ENCODE measurements at regions not wholly inside any gene's neighbourhood (a gene's known extent, or its start where the extent isn't known, plus 50 kb on each side); places are given as distances from the start of the nearest gene placed in this dataset.

DNA sequence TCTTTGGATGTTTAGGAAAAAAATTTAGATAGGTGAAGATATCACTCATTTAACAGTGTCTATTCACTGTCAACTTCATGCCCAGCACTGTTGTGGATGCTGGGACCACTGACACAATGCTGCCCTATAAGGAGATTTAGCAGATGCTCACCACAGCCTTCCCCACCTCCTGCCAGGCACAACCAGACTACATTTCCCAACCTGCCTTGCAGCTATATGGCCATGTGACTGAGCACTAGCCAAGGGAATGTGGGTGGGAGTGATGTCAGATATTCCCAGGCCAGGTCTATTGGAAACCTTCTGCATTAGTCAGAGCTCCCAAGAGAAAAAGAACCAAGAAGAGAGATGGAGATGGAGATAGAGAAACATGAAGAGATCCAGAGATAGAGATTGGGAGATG lies 302.6 kb upstream of the TAS2R1 start:
- no peaks in the 10 kb centered on the region for H3K4me1 ChIP-seq (ENCODE audit: control insufficient read depth in 5 of 5, insufficient read depth in 5 of 5, low read length in 5 of 5)
- H3K36me3 ChIP-seq (ENCODE audit: control insufficient read depth in 4 of 4, insufficient read depth in 4 of 4, low read length in 4 of 4), result no peaks in the 10 kb centered on the region
- ATAC-seq (ENCODE audit: insufficient read depth, low FRiP score) (no peak), DNase-seq (no peak)
- no peak overlapping the region for H3K4me3 ChIP-seq
- no peaks in the 10 kb centered on the region for H3K27me3 ChIP-seq (ENCODE audit: control insufficient read depth in 3 of 3, insufficient read depth in 3 of 3, low read length in 2 of 3)
- no peak overlapping the region for H3K9ac ChIP-seq (ENCODE audit: insufficient read depth in 1 of 2, low read length in 2 of 2)
- H3K9me3 ChIP-seq (ENCODE audit: control insufficient read depth in 4 of 4, insufficient read depth in 3 of 4, low read length in 3 of 4), result peaks cover 0 to 4% (median 0%) of the 10 kb centered on the region in 4 donors
- TF ChIP-seq, protein P1, sequence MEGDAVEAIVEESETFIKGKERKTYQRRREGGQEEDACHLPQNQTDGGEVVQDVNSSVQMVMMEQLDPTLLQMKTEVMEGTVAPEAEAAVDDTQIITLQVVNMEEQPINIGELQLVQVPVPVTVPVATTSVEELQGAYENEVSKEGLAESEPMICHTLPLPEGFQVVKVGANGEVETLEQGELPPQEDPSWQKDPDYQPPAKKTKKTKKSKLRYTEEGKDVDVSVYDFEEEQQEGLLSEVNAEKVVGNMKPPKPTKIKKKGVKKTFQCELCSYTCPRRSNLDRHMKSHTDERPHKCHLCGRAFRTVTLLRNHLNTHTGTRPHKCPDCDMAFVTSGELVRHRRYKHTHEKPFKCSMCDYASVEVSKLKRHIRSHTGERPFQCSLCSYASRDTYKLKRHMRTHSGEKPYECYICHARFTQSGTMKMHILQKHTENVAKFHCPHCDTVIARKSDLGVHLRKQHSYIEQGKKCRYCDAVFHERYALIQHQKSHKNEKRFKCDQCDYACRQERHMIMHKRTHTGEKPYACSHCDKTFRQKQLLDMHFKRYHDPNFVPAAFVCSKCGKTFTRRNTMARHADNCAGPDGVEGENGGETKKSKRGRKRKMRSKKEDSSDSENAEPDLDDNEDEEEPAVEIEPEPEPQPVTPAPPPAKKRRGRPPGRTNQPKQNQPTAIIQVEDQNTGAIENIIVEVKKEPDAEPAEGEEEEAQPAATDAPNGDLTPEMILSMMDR (IDR thresholded peaks at IDR 0.05; ENCODE audit: control extremely low read depth, extremely low read depth), result no peak
- no peak overlapping the region for H3K27ac ChIP-seq (ENCODE audit: low read depth in 1 of 2, low read length in 1 of 2)

DNA sequence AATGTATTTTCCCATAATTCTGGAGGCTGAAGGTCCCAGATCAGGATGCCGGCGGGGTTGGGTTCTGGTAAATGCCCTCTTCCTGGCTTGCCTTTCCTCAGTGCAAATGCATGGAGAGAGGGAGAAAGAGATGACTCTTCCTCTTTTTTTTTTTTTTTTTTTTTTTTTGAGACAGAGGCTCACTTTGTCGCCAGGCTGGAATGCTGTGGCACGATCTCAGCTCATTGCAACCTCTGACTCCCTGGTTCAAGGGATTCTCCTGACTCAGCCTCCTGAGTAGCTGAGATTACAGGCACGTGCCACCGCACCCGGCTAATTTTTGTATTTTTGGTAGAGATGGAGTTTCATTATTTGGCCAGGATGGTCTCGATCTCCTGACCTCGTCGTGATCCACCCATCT lies 300.0 kb upstream of the TAS2R1 start:
- Histone ChIP-seq H3K27me3 (ENCODE audit: control insufficient read depth in 3 of 3, insufficient read depth in 3 of 3, low read length in 2 of 3) (no peaks in the 10 kb centered on the region), H3K4me1 (ENCODE audit: control insufficient read depth in 5 of 5, insufficient read depth in 5 of 5, low read length in 5 of 5) (no peaks in the 10 kb centered on the region), H3K27ac (ENCODE audit: low read depth in 1 of 2, low read length in 1 of 2) (no peak overlapping the region), H3K36me3 (ENCODE audit: control insufficient read depth in 4 of 4, insufficient read depth in 4 of 4, low read length in 4 of 4) (no peaks in the 10 kb centered on the region), H3K4me3 (no peak overlapping the region), H3K9ac (ENCODE audit: insufficient read depth in 1 of 2, low read length in 2 of 2) (no peak overlapping the region), H3K9me3 (ENCODE audit: control insufficient read depth in 4 of 4, insufficient read depth in 3 of 4, low read length in 3 of 4) (peaks cover 0 to 4% (median 0%) of the 10 kb centered on the region in 4 donors)
- 88 to 89% methylated on average over 10 of the region's 10 CpGs for WGBS, 2 donors
- DNase-seq (no peak), ATAC-seq (ENCODE audit: insufficient read depth, low FRiP score) (no peak)
- TF ChIP-seq, protein P1 (IDR thresholded peaks at IDR 0.05; ENCODE audit: control extremely low read depth, extremely low read depth), result no peak

DNA sequence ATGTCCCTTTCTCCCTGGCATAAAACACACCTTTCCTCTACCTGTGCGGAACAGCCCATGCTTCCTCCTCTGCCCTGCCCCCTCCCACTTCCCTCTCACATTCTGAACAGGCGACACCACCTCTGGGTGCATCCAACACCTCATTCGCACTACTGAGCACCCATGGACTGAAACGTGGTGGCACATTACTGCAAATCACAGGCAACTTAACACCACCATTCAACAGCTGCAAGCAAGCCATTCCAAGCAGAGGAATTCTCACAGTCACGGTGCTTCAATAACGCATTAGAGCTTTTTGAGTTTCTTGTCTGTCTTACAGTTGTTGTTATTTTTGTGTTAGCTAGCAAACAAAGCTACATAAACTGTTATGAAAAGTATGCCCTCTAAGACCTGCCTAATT lies 298.2 kb upstream of the TAS2R1 start:
- H3K36me3 ChIP-seq (ENCODE audit: control insufficient read depth in 4 of 4, insufficient read depth in 4 of 4, low read length in 4 of 4), result no peaks in the 10 kb centered on the region
- TF ChIP-seq, protein P1 (IDR thresholded peaks at IDR 0.05; ENCODE audit: control extremely low read depth, extremely low read depth), result no peak
- no peak overlapping the region for H3K4me3 ChIP-seq
- peaks cover 0 to 2% (median 0%) of the 10 kb centered on the region in 4 donors for H3K9me3 ChIP-seq (ENCODE audit: control insufficient read depth in 4 of 4, insufficient read depth in 3 of 4, low read length in 3 of 4)
- H3K27ac ChIP-seq (ENCODE audit: low read depth in 1 of 2, low read length in 1 of 2), result no peak overlapping the region
- no peaks in the 10 kb centered on the region for H3K27me3 ChIP-seq (ENCODE audit: control insufficient read depth in 3 of 3, insufficient read depth in 3 of 3, low read length in 2 of 3)
- 44 to 46% methylated on average over 6 of the region's 6 CpGs for WGBS, 2 donors
- no peaks in the 10 kb centered on the region for H3K4me1 ChIP-seq (ENCODE audit: control insufficient read depth in 5 of 5, insufficient read depth in 5 of 5, low read length in 5 of 5)
- DNase-seq (no peak), ATAC-seq (ENCODE audit: insufficient read depth, low FRiP score) (no peak)
- no peak overlapping the region for H3K9ac ChIP-seq (ENCODE audit: insufficient read depth in 1 of 2, low read length in 2 of 2)

DNA sequence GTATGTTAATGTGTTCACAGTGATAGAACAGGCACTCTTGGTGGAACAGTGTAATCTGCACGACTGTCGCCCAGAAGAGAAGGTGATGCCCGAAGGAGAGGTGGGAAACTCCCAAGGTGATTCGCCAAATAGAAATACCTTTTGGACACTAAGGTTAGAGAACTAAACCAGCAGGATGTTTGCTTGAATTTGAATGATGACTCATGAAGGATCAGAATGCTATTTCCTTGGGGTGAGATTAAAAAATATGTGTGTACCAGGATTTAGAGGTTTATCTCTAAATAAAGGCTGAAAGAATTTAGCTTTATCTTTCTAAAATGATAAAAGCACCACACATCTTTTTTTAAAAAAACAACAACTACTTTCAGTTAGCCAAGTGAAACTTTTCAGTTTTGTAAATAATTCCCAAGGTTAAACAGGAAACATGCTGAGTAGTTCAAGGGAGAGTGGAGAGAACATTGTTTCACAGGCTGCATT lies 297.4 kb upstream of the TAS2R1 start:
- no peak overlapping the region for H3K4me3 ChIP-seq
- no peak overlapping the region for H3K9ac ChIP-seq (ENCODE audit: insufficient read depth in 1 of 2, low read length in 2 of 2)
- H3K36me3 ChIP-seq (ENCODE audit: control insufficient read depth in 4 of 4, insufficient read depth in 4 of 4, low read length in 4 of 4), result no peaks in the 10 kb centered on the region
- H3K27me3 ChIP-seq (ENCODE audit: control insufficient read depth in 3 of 3, insufficient read depth in 3 of 3, low read length in 2 of 3), result no peaks in the 10 kb centered on the region
- ATAC-seq (ENCODE audit: insufficient read depth, low FRiP score) (no peak), DNase-seq (no peak)
- no peak overlapping the region for H3K27ac ChIP-seq (ENCODE audit: low read depth in 1 of 2, low read length in 1 of 2)
- no peaks in the 10 kb centered on the region for H3K9me3 ChIP-seq (ENCODE audit: control insufficient read depth in 4 of 4, insufficient read depth in 3 of 4, low read length in 3 of 4)
- no peaks in the 10 kb centered on the region for H3K4me1 ChIP-seq (ENCODE audit: control insufficient read depth in 5 of 5, insufficient read depth in 5 of 5, low read length in 5 of 5)
- 68 to 81% methylated on average over 4 of the region's 4 CpGs for WGBS, 2 donors
- TF ChIP-seq, protein P1 (IDR thresholded peaks at IDR 0.05; ENCODE audit: control extremely low read depth, extremely low read depth), result no peak
